NCI-H748 treated with DMSO at 0.1 percent for 48 hours (cell line): ENCODE measurements at regions not wholly inside any gene's neighbourhood (a gene's known extent, or its start where the extent isn't known, plus 50 kb on each side); places are given as distances from the start of the nearest gene placed in this dataset.
"Not testable (repeated sequence)": the region's sequence is repeated elsewhere in the genome, so short reads cannot be mapped to it uniquely, and the experiment has no call there.

Experiments
- DNase-seq: peaks from one replicate; lab custom pipeline; 2025; lab: John Stamatoyannopoulos, UW

GRCh38 chrX:82528525-82528924 is 979.6 kb upstream of the POU3F4 start:
- DNase-seq: no peak

GRCh38 chrX:82534086-82534597 is 973.9 kb upstream of the POU3F4 start:
- peak; percentile 64 for DNase-seq

- DNase-seq: not testable (repeated sequence)
These were observed 970.9 kb upstream of the POU3F4 start for GRCh38 chrX:82537205-82537604.

GRCh38 chrX:82541822-82542221 is 966.3 kb upstream of the POU3F4 start:
- DNase-seq: no peak

GRCh38 chrX:82552201-82552600 is 955.9 kb upstream of the POU3F4 start:
- DNase-seq: peak; percentile 2

GRCh38 chrX:82556588-82556987 is 951.5 kb upstream of the POU3F4 start:
- DNase-seq: no peak

- no peak for DNase-seq
These were observed 922.2 kb upstream of the POU3F4 start for GRCh38 chrX:82585868-82586267.

GRCh38 chrX:82589410-82589809 is 918.7 kb upstream of the POU3F4 start:
- DNase-seq: no peak

- DNase-seq: no peak
These were observed 916.7 kb upstream of the POU3F4 start for GRCh38 chrX:82591421-82591820.

- no peak for DNase-seq
These were observed 881.1 kb upstream of the POU3F4 start for GRCh38 chrX:82626978-82627377.

- no peak for DNase-seq
These were observed 880.5 kb upstream of the POU3F4 start for GRCh38 chrX:82627568-82627967.

- no peak for DNase-seq
These were observed 860.0 kb upstream of the POU3F4 start for GRCh38 chrX:82648062-82648461.

GRCh38 chrX:82649645-82650044 is 858.4 kb upstream of the POU3F4 start:
- no peak for DNase-seq

GRCh38 chrX:82658492-82658891 is 849.6 kb upstream of the POU3F4 start:
- peak; percentile 91 for DNase-seq

GRCh38 chrX:82666355-82666754 is 841.7 kb upstream of the POU3F4 start:
- no peak for DNase-seq

GRCh38 chrX:82675104-82675503 is 833.0 kb upstream of the POU3F4 start:
- no peak for DNase-seq

- no peak for DNase-seq
These were observed 831.7 kb upstream of the POU3F4 start for GRCh38 chrX:82676386-82676785.

- no peak for DNase-seq
These were observed 830.8 kb upstream of the POU3F4 start for GRCh38 chrX:82677286-82677685.

GRCh38 chrX:82692991-82693390 is 815.1 kb upstream of the POU3F4 start:
- DNase-seq: no peak

- DNase-seq: no peak
These were observed 813.0 kb upstream of the POU3F4 start for GRCh38 chrX:82695066-82695465.

- no peak for DNase-seq
These were observed 804.5 kb upstream of the POU3F4 start for GRCh38 chrX:82703551-82703950.

GRCh38 chrX:82711457-82711856 is 796.6 kb upstream of the POU3F4 start:
- no peak for DNase-seq

- no peak for DNase-seq
These were observed 786.2 kb upstream of the POU3F4 start for GRCh38 chrX:82721891-82722290.

GRCh38 chrX:82723806-82724205 is 784.3 kb upstream of the POU3F4 start:
- DNase-seq: no peak

- DNase-seq: not testable (repeated sequence)
These were observed 780.7 kb upstream of the POU3F4 start for GRCh38 chrX:82727436-82727835.
